ENCODE measurements at regions not wholly inside any gene's neighbourhood (a gene's known extent, or its start where the extent isn't known, plus 50 kb on each side); places are given as distances from the start of the nearest gene placed in this dataset.

GRCh38 chr5:77948476-77948875 lies 172.3 kb upstream of the TBCA start:
- TF ChIP-seq, protein P1, sequence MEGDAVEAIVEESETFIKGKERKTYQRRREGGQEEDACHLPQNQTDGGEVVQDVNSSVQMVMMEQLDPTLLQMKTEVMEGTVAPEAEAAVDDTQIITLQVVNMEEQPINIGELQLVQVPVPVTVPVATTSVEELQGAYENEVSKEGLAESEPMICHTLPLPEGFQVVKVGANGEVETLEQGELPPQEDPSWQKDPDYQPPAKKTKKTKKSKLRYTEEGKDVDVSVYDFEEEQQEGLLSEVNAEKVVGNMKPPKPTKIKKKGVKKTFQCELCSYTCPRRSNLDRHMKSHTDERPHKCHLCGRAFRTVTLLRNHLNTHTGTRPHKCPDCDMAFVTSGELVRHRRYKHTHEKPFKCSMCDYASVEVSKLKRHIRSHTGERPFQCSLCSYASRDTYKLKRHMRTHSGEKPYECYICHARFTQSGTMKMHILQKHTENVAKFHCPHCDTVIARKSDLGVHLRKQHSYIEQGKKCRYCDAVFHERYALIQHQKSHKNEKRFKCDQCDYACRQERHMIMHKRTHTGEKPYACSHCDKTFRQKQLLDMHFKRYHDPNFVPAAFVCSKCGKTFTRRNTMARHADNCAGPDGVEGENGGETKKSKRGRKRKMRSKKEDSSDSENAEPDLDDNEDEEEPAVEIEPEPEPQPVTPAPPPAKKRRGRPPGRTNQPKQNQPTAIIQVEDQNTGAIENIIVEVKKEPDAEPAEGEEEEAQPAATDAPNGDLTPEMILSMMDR (IDR thresholded peaks at IDR 0.05), result no peak
- TF ChIP-seq POLR2AphosphoS5 (IDR thresholded peaks at IDR 0.05), result no peak

Data from suprapubic skin (tissue), 3 donors.